NOMO-1 treated with DMSO at 0.1 percent for 48 hours (cell line): ENCODE measurements at regions not wholly inside any gene's neighbourhood (a gene's known extent, or its start where the extent isn't known, plus 50 kb on each side); places are given as distances from the start of the nearest gene placed in this dataset.
A peak's percentile ranks its signal among the peaks of the same experiment; 100 is the strongest.

Source experiments
- DNase-seq: peaks from one replicate; lab custom pipeline; 2025; ENCODE audit not compliant: unreplicated experiment; lab: John Stamatoyannopoulos, UW

- peak; percentile 17 for DNase-seq
These were observed 64.2 kb downstream of the LLPH start for GRCh38 chr12:66066137-66066928.

GRCh38 chr12:66065641-66066136 lies 64.9 kb downstream of the LLPH start:
- DNase-seq: no peak

- no peak for DNase-seq
These were observed 65.4 kb downstream of the LLPH start for GRCh38 chr12:66065150-66065549.

GRCh38 chr12:66063916-66064315 lies 66.6 kb downstream of the LLPH start:
- DNase-seq: no peak

- DNase-seq: no peak
These were observed 68.3 kb downstream of the LLPH start for GRCh38 chr12:66062290-66062625.

GRCh38 chr12:66061557-66062289 lies 68.8 kb downstream of the LLPH start:
- DNase-seq: no peak

GRCh38 chr12:66061076-66061475 lies 69.5 kb downstream of the LLPH start:
- no peak for DNase-seq

- no peak for DNase-seq
These were observed 70.2 kb downstream of the LLPH start for GRCh38 chr12:66060163-66060907.

GRCh38 chr12:66059666-66060065 lies 70.9 kb downstream of the LLPH start:
- DNase-seq: no peak

GRCh38 chr12:66058554-66058953 lies 72.0 kb downstream of the LLPH start:
- no peak for DNase-seq

- peak; percentile 70 for DNase-seq
These were observed 74.7 kb downstream of the LLPH start for GRCh38 chr12:66055837-66056319.

- DNase-seq: no peak
These were observed 77.4 kb downstream of the LLPH start for GRCh38 chr12:66052988-66053615.

- DNase-seq: no peak
These were observed 79.2 kb downstream of the LLPH start for GRCh38 chr12:66051361-66051760.

GRCh38 chr12:66050610-66051009 lies 79.9 kb downstream of the LLPH start:
- DNase-seq: no peak

GRCh38 chr12:66050283-66050576 lies 80.3 kb downstream of the LLPH start:
- no peak for DNase-seq

GRCh38 chr12:66049538-66050282 lies 80.8 kb downstream of the LLPH start:
- DNase-seq: no peak

- no peak for DNase-seq
These were observed 81.6 kb downstream of the LLPH start for GRCh38 chr12:66048835-66049537.

- DNase-seq: no peak
These were observed 82.2 kb downstream of the LLPH start for GRCh38 chr12:66048218-66048834.

- no peak for DNase-seq
These were observed 83.0 kb downstream of the LLPH start for GRCh38 chr12:66047411-66048021.
